GM19193 (cell line): ENCODE measurements at regions not wholly inside any gene's neighbourhood (a gene's known extent, or its start where the extent isn't known, plus 50 kb on each side); places are given as distances from the start of the nearest gene placed in this dataset.

Source experiments
- POLR2A ChIP-seq: IDR thresholded peaks from 4 replicates; pipeline ENCODE4 v1.6.1; 2011; ENCODE audit not compliant: insufficient read depth, insufficient read length; ENCODE audit errors: extremely low read depth

GRCh38 chr5:167720676-167721260 is 570.7 kb upstream of the WWC1 start:
- no peak for TF ChIP-seq POLR2A

GRCh38 chr5:167721926-167722440 is 569.5 kb upstream of the WWC1 start:
- TF ChIP-seq POLR2A: no peak

GRCh38 chr5:167723254-167723871 is 568.1 kb upstream of the WWC1 start:
- TF ChIP-seq POLR2A: no peak

GRCh38 chr5:167725264-167725663 is 566.2 kb upstream of the WWC1 start:
- no peak for TF ChIP-seq POLR2A

GRCh38 chr5:167725741-167726140 is 565.7 kb upstream of the WWC1 start:
- no peak for TF ChIP-seq POLR2A

GRCh38 chr5:167726642-167727041 is 564.8 kb upstream of the WWC1 start:
- no peak for TF ChIP-seq POLR2A

- no peak for TF ChIP-seq POLR2A
Observed at GRCh38 chr5:167730121-167730520, 561.3 kb upstream of the WWC1 start.

GRCh38 chr5:167730656-167731055 is 560.8 kb upstream of the WWC1 start:
- TF ChIP-seq POLR2A: no peak

GRCh38 chr5:167731951-167732350 is 559.5 kb upstream of the WWC1 start:
- TF ChIP-seq POLR2A: no peak

- no peak for TF ChIP-seq POLR2A
Observed at GRCh38 chr5:167732499-167732898, 558.9 kb upstream of the WWC1 start.

- no peak for TF ChIP-seq POLR2A
Observed at GRCh38 chr5:167736992-167737391, 554.5 kb upstream of the WWC1 start.

GRCh38 chr5:167743695-167744464 is 547.6 kb upstream of the WWC1 start:
- no peak for TF ChIP-seq POLR2A

GRCh38 chr5:167745868-167746267 is 545.6 kb upstream of the WWC1 start:
- TF ChIP-seq POLR2A: no peak

- no peak for TF ChIP-seq POLR2A
Observed at GRCh38 chr5:167750586-167750985, 540.9 kb upstream of the WWC1 start.

- no peak for TF ChIP-seq POLR2A
Observed at GRCh38 chr5:167752936-167753335, 538.5 kb upstream of the WWC1 start.
